ENCODE measurements at regions not wholly inside any gene's neighbourhood (a gene's known extent, or its start where the extent isn't known, plus 50 kb on each side); places are given as distances from the start of the nearest gene placed in this dataset.

DNA sequence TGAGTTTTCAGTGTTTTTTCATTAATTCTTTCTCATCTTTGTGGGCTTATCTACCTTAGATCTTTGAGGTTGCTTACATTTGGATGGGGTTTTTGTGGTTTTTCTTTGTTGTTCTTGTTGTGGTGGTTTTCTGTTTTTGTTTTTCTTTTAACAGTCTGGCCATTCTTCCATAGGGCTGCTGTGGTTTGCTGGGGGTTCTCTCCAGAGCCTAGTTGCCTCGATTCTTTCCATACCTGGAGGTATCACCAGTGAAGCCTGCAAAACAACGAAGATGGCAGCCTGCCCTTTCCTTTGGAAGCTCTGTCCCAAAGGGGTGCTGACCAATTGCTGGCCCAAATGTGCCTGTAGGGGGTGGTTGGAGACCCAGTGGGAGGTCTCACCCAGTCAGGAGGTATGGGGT is 168.6 kb upstream of the CLNK start:
- Histone ChIP-seq H3K9me3 (ENCODE audit: insufficient read depth in 2 of 2, low read depth in 1 of 2, low read length in 1 of 2) (0 out of 4 replicates have a peak, but pooled peaks cover 0 to 6% of the 10 kb centered on the region in 2 experiments), H3K4ac (replicated peaks; ENCODE audit: insufficient read length, low read depth, low read length) (no peak overlapping the region), H3K79me1 (ENCODE audit: low read depth, low read length) (no peaks in the 10 kb centered on the region), H3K23ac (ENCODE audit: insufficient read length) (no peak overlapping the region), H3K9ac (replicated peaks in 1 of 4; ENCODE audit: extremely low read depth in 1 of 4, low read depth in 3 of 4, low read length in 3 of 4) (no peak overlapping the region), H2AK5ac (ENCODE audit: low read depth, low read length) (no peak overlapping the region), H3K36me3 (ENCODE audit: control insufficient read depth in 2 of 4, insufficient read depth in 4 of 4, low read length in 3 of 4) (no peaks in the 10 kb centered on the region), H4K5ac (ENCODE audit: insufficient read length, low read depth, low read length) (no peak overlapping the region), H3K79me2 (ENCODE audit: control insufficient read depth in 1 of 2, insufficient read depth in 2 of 2, low read length in 2 of 2) (no peaks in the 10 kb centered on the region), H3K23me2 (ENCODE audit: low read depth, low read length) (no peaks in the 10 kb centered on the region), H3K27me3 (replicated peaks in 1 of 4; ENCODE audit: control insufficient read depth in 3 of 4, extremely low read depth in 1 of 4, insufficient read depth in 3 of 4, low read length in 3 of 4) (no peaks in the 10 kb centered on the region), H2BK120ac (replicated peaks; ENCODE audit: low read depth, low read length) (no peak overlapping the region), H4K8ac (ENCODE audit: extremely low read depth, insufficient read depth, low read length) (no peak overlapping the region), H4K20me1 (replicated peaks in 1 of 2; ENCODE audit: control insufficient read depth in 1 of 2, insufficient read depth in 2 of 2, low read length in 2 of 2) (no peaks in the 10 kb centered on the region), H3K18ac (ENCODE audit: extremely low read depth, low read length) (no peak overlapping the region), H2BK15ac (ENCODE audit: low read length) (no peak overlapping the region), H2BK5ac (ENCODE audit: low read depth, low read length) (no peak overlapping the region), H2BK20ac (ENCODE audit: low read length) (no peak overlapping the region), H2AFZ (ENCODE audit: low read length) (no peak overlapping the region), H3K14ac (ENCODE audit: insufficient read length) (no peak overlapping the region), H3K27ac (ENCODE audit: low read depth, low read length) (no peak overlapping the region), H3K4me1 (replicated peaks in 1 of 4; ENCODE audit: control insufficient read depth in 3 of 4, insufficient read depth in 4 of 4, low read length in 3 of 4) (no peaks in the 10 kb centered on the region), H2BK12ac (ENCODE audit: low read depth, low read length) (no peak overlapping the region), H3K56ac (replicated peaks; ENCODE audit: insufficient read length, low read depth, low read length) (no peak overlapping the region), H3K4me3 (ENCODE audit: extremely low read depth in 1 of 4, insufficient read depth in 2 of 4, low read depth in 3 of 4, low read length in 4 of 4) (no peak overlapping the region), H4K91ac (replicated peaks; ENCODE audit: insufficient read length, low read length) (no peak overlapping the region), H3K4me2 (ENCODE audit: insufficient read depth in 1 of 2, low read depth in 2 of 2, low read length in 2 of 2) (no peak overlapping the region)
- 93% methylated on average over 2 of the region's 2 CpGs; no CpG with 5 or more reads in 1 of the 2 experiments for WGBS, 2 experiments (ENCODE audit: extremely low coverage in 1 of 2, insufficient coverage in 1 of 2, insufficient read length in 1 of 2, insufficient replicate concordance in 2 of 2, low coverage in 1 of 2, low lambda C conversion rate in 2 of 2, missing lambda C conversion rate in 1 of 2)
- no peak for FAIRE-seq
- ChIA-PET POLR2A (ENCODE audit: partially characterized antibody) (no interaction called here), CTCF (ENCODE audit: partially characterized antibody) (interaction anchor here (1.1 kb wide), 2 partner anchors 261 to 304 kb away, joined by 3 read pairs; no protein-coding TSS in a partner anchor)
- DNase-seq (ENCODE audit: low read depth in 1 of 2, low spot score in 2 of 2) = no peak
- TF ChIP-seq EGR1 (IDR thresholded peaks at IDR 0.05; ENCODE audit: borderline replicate concordance, low read depth, low read length) = no peak
- TF ChIP-seq BCL11A (IDR thresholded peaks at IDR 0.05; ENCODE audit: low read depth in 2 of 2, low read length in 2 of 2) = no peak
- no peak for TF ChIP-seq SRF (IDR thresholded peaks at IDR 0.05; ENCODE audit: low read depth, low read length)
- TF ChIP-seq, protein P1, sequence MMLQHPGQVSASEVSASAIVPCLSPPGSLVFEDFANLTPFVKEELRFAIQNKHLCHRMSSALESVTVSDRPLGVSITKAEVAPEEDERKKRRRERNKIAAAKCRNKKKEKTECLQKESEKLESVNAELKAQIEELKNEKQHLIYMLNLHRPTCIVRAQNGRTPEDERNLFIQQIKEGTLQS (IDR thresholded peaks at IDR 0.05; ENCODE audit: insufficient read depth, low read depth, low read length) = no peak
- no peak for TF ChIP-seq CHD1 (IDR thresholded peaks at IDR 0.05; ENCODE audit: low read depth, low read length)
- TF ChIP-seq KDM5A (IDR thresholded peaks at IDR 0.05; ENCODE audit: low read length) = no peak
- TF ChIP-seq NANOG (IDR thresholded peaks at IDR 0.05; ENCODE audit: insufficient read depth, low read depth, low read length, poor library complexity, severe bottlenecking) = no peak
- TF ChIP-seq EZH2 (IDR thresholded peaks at IDR 0.05; ENCODE audit: low read depth, low read length, severe bottlenecking) = no peak
- no peak for TF ChIP-seq JUN (IDR thresholded peaks at IDR 0.05; ENCODE audit: low read depth, low read length)
- TF ChIP-seq POU5F1 (IDR thresholded peaks at IDR 0.05; ENCODE audit: low read depth, low read length) = no peak
- TF ChIP-seq POLR2A (IDR thresholded peaks at IDR 0.05; ENCODE audit: control extremely low read depth in 1 of 2, low read depth in 2 of 2, low read length in 2 of 2) = no peak

Data from H1 (cell line).